Left renal cortex interstitium (tissue), 4 donors: ENCODE measurements at regions not wholly inside any gene's neighbourhood (a gene's known extent, or its start where the extent isn't known, plus 50 kb on each side); places are given as distances from the start of the nearest gene placed in this dataset.

Experiments
- DNase-seq, 4 donors: peaks; one replicate each; pipeline ENCODE4 v3.0.0-alpha.2; 2013; ENCODE audit warnings: low read depth in 4 of 4, low spot score in 2 of 4, missing footprints in 1 of 4

DNA sequence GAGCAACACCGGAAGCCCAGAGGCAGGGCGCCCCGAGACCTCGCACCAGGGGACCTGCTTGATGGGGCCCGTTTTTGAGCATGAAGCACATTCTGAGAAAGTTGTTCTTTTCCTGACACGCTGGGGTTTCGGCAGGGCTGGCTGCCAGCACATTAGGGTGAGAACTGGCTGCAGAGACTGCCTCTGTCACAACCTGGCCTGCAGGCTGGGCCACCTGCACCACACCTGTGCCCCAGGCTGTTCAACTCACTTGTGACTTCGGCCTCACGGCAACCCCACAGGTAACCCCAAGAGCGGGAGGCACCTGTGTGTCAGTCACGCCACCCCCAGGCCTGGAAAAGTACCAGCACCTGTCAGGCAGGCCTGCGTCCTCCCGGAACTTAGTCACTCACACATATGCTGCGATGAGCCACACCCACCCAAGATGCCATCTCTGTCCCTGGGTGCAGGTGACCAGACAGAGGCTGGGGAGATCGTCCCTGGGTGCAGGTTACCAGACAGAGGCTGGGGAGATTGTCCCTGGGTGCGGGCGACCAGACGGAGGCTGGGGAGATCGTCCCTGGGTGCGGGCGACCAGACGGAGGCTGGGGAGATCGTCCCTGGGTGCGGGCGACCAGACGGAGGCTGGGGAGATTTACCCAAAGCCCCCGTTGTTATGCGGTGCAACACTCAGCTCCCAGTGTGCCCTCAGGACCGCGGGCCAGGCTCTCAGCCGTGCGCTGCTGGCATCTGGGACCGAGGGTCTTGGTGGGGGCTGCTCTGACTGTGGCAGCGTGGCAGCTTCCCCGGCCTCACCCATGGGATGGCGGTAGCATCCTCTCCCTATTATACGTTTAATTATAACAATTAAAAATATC, 82.5 kb upstream of the BHLHE23 start:
- no peak for DNase-seq

- no peak for DNase-seq
These were observed 81.3 kb upstream of the BHLHE23 start for GRCh38 chr20:63087872-63088680.

DNA sequence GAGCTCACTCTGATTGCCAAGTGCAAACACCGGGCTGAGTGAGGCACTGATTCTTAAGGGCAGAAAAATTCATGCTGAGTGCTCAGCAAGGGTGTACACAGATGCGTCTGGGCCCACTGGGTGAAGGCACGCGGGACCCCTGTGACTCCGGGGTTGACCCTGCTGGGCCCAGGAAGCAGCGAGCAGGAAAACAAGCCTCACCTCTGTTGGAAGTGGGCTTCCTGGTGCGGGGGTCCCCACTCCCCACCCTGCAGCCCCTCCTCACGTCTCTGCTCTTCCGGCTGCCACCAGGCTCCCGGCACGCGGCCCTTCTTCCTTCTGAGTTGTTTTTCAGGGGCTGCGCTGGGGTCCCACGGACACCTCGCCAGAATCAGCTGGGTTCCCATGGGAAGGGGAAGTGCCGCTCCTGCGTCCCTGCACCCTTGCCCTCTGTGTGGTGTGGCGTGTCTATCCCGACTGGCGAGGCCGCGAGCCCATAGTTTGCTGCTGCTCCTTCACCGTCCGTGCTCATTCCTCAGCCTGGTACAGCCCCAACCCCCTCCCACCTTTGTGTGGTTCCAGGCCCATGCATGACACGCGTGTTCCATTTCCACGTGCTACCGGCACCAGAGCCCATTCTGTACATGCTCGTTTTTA, 80.6 kb upstream of the BHLHE23 start:
- no peak for DNase-seq

DNA sequence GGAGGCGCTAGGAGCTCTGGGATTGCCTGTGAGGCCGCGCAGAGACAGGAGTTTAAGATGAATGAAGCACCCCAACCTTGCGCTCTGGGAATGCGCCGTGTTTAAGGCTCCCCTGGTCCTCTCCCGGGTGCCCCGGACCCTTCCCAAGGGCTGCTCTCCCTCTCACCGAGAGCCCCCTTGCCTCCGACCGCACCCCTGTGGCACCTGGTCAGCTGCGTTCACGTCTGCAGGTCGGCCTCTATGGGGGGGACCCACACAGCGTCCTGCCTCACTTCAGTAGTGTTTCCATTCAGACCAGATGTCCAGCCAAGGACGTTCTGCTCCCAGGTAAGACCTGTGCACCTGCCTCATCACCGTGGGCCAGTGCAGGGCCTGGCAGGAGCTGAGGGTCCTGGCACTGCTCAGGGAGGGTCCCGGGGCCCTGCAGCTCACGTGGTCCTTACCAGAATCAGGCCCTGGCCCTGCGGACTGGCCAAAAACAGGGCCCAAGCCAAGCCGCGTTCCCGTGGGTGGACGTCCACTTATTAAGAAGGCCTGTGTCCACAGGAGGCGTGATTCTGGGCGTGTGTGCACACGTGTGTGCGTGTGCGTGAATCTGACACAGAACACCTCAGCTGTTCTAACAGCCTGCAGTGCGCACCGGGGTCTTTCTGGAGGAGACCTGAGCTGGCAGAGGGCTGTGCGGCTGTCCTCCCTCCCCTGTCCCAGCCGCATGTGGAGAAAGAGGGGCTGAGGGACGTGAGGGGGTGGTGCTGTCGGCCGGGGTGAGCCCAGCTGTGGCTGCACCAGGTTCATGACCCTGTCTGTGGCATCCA, 79.9 kb upstream of the BHLHE23 start:
- no peak for DNase-seq

GRCh38 chr20:63085151-63085861, 78.5 kb upstream of the BHLHE23 start:
- no peak for DNase-seq

DNA sequence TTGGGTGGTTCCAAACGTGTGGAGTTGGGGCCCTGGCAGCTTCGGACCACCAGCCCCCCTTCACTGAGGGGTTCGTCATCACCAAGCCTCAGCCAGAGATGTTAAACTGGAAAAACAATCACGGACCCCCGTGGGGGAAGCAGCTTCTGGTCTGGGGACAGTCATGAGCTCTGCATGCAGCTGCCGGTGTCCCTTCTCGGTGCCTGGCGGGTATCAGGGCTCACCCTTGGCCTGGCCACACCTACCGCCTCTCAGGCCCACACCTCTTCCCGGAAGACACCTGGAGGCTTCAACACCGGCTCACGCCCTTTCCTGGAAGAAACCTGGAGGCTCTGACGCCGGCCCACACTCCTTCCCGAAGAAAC, 77.8 kb upstream of the BHLHE23 start:
- DNase-seq = no peak

DNA sequence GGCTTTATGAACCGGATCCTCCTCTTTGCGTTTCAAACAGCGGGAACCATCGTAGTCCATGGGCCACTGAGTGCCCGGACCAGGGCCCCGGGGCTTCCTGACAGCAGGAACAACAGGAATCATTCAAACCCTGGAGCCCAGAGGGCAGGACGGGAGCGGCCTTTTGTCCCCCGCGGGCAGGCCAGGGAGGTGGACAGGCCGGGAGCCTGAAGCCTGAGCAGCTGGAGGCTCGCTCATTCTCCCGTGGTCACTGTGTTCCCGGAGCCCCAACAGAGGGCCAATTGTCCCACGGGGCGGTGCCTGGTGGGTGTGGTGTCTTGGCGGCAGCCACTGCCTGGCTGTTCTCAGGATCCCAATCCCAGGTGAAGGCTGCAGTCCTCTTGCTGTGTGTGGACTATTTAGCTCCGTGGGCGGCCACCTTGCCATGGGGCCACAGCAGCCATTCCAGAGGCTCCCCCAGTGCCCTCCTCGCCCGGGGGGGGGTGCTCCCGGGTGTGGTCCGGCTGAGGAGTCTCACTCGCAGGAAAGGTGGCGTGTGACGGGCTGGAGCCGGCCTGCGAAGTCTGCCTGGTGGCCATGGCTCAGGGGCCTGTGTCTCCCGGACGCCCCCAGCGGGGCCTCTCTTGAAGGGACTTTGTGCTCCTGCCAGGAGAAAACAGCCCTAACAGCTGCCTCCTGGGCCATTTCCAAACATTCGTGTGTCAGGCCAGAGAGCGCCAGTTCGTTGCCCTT, 77.2 kb upstream of the BHLHE23 start:
- DNase-seq = no peak

GRCh38 chr20:63082939-63083735, 76.4 kb upstream of the BHLHE23 start:
- no peak for DNase-seq

GRCh38 chr20:63082308-63082938, 75.7 kb upstream of the BHLHE23 start:
- peak in 3 of 4 donors; percentile 23 to 68 (median 36) for DNase-seq

- no peak for DNase-seq
These were observed 75.1 kb upstream of the BHLHE23 start for GRCh38 chr20:63081831-63082230.

DNA sequence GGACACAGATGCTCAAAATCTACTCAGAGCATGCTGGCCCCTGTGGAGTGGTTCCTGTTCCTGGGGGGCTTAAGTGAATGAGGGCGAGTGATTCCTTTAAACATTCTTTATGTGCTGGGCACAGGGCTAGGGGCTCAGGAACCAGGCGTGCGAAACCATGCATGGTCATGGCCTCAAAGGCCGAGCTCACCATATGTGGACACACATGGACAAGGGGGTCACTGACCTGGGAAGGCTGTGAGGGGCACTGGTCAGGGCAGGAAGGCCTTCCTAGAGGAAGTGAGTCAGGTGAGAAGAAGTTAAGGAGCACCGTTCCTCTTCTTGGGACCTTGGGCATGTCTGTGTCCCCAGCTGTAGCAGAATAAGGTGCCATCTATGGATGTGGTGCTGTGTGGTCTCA, 74.6 kb upstream of the BHLHE23 start:
- no peak for DNase-seq

- DNase-seq = no peak
These were observed 74.0 kb upstream of the BHLHE23 start for GRCh38 chr20:63080811-63081210.

DNA sequence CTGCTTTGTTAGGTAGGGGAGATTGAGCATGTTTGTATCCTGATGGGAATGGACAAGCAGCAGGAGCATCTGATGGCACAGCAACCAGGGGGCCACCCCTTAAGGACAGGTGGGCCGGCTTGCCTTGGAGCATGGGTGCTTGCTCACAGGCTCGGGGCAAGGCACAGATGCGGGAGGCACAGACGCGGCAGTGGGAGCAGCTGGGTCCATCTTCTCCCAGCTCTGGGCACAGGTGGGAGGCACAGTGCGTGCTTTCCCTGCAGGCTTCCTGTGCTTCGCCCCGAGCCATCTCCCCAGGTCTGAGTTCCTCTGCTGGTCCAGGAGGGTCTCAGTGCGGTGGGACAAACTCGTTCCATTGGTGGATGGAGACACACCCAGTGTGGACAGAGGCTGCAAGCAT, 73.6 kb upstream of the BHLHE23 start:
- no peak for DNase-seq

GRCh38 chr20:63079971-63080370, 73.2 kb upstream of the BHLHE23 start:
- DNase-seq = no peak

GRCh38 chr20:63077705-63078104, 70.9 kb upstream of the BHLHE23 start:
- no peak for DNase-seq

- no peak for DNase-seq
These were observed 69.7 kb upstream of the BHLHE23 start for GRCh38 chr20:63076421-63076820.

DNA sequence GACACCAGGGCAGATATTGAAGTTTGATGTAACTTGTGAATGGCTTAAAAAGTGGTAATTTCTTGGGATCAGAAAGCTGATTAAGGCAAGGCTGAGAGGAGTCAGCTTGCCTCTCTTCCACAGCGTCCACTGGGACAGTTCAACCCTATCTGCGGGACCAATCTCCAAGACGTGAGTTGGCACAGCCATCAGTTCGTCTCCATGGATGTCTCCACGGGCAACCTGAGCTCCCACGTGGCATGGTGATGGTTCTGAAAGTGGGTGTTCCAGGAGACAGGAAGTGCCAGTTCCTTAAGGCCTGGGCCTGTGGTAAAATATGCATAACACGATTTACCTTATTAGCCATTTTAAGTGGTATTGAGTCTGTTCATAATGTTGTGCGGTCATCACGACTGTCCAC, 67.9 kb upstream of the BHLHE23 start:
- no peak for DNase-seq

GRCh38 chr20:63074182-63074581, 67.4 kb upstream of the BHLHE23 start:
- no peak for DNase-seq
